HEK293 (cell line): ENCODE measurements at regions not wholly inside any gene's neighbourhood (a gene's known extent, or its start where the extent isn't known, plus 50 kb on each side); places are given as distances from the start of the nearest gene placed in this dataset.

Experiments used
- CTCF ChIA-PET: fragments of 350-600 bp; formaldehyde crosslinking; extraction: SDS; loops from one replicate; lab custom pipeline; 2021; ENCODE audit warnings: antibody characterized with exemption; lab: Yijun Ruan, JAX
- POLR2A ChIA-PET: fragments of 300-600 bp; formaldehyde crosslinking; extraction: SDS; loops from one replicate; lab custom pipeline; 2020; ENCODE audit warnings: antibody characterized with exemption, inconsistent platforms; lab: Yijun Ruan, JAX
- H3K27ac ChIP-seq: fragments of 200-500 bp; sonication (Bioruptor generic); 2 replicates; pipeline ENCODE4 v1.5.1; 2014; ENCODE audit warnings: low read depth, low read length, control low read depth, inconsistent platforms; ENCODE audit errors: extremely low read depth
- H3K36me3 ChIP-seq, 2 experiments: fragments of 200-500 bp in 1 of 2; sonication (Bioruptor generic) in 1 of 2; 1 replicate in 1 of 2; 2 replicates in 1 of 2; pipeline ENCODE4 v1.5.1; 2014 to 2017; ENCODE audit warnings: inconsistent platforms in 2 of 2, low read length in 2 of 2; ENCODE audit not compliant: control insufficient read depth in 2 of 2, insufficient read depth in 1 of 2
- H3K4me1 ChIP-seq: fragments of 200-500 bp; sonication (Bioruptor generic); 2 replicates; pipeline ENCODE4 v1.5.1; 2014; ENCODE audit warnings: mild to moderate bottlenecking, low read length, inconsistent platforms; ENCODE audit not compliant: control insufficient read depth, insufficient read depth
- H3K4me3 ChIP-seq: 2 replicates; pipeline ENCODE4 v1.5.1; 2011; ENCODE audit warnings: low read depth, mild to moderate bottlenecking, control low read depth, low read length, moderate library complexity
- H3K9me3 ChIP-seq: fragments of 200-500 bp; sonication (Bioruptor generic); 2 replicates; pipeline ENCODE4 v1.5.1; 2014; ENCODE audit warnings: low read depth, low read length, inconsistent platforms; ENCODE audit not compliant: control insufficient read depth, insufficient read depth
- EGR2 ChIP-seq: fragments of 450-650 bp; formaldehyde crosslinking; IDR thresholded peaks from 2 replicates; pipeline ENCODE4 v1.5.1; 2016; ENCODE audit warnings: low read depth, missing biosample characterization, missing genetic modification characterization
- INSM2 ChIP-seq: fragments of 450-650 bp; formaldehyde crosslinking; IDR thresholded peaks from 2 replicates; pipeline ENCODE4 v1.5.1; 2016; ENCODE audit warnings: missing biosample characterization, missing genetic modification characterization
- YY1 ChIP-seq: fragments of 450-650 bp; formaldehyde crosslinking; IDR thresholded peaks from 2 replicates; pipeline ENCODE4 v1.5.1; 2018; ENCODE audit warnings: missing biosample characterization, missing genetic modification characterization
- ZBTB21 ChIP-seq: fragments of 450-650 bp; formaldehyde crosslinking; IDR thresholded peaks from 2 replicates; pipeline ENCODE4 v1.5.1; 2017; ENCODE audit warnings: missing biosample characterization, missing genetic modification characterization
- ZFHX2 ChIP-seq: fragments of 450-650 bp; formaldehyde crosslinking; conservative IDR thresholded peaks from 2 replicates; pipeline ENCODE4 v1.5.1; 2016; ENCODE audit warnings: missing biosample characterization, missing genetic modification characterization
- ZFP3 ChIP-seq: fragments of 450-650 bp; formaldehyde crosslinking; IDR thresholded peaks from 2 replicates; pipeline ENCODE4 v1.5.1; 2016; ENCODE audit warnings: low read depth, missing biosample characterization, missing genetic modification characterization
- ZIC2 ChIP-seq: fragments of 450-650 bp; formaldehyde crosslinking; IDR thresholded peaks from 2 replicates; pipeline ENCODE4 v1.5.1; 2016; ENCODE audit warnings: missing biosample characterization, missing genetic modification characterization
- ZNF10 ChIP-seq: fragments of 450-650 bp; formaldehyde crosslinking; IDR thresholded peaks from 2 replicates; pipeline ENCODE4 v1.5.1; 2017; ENCODE audit warnings: missing biosample characterization, missing genetic modification characterization
- ZNF121 ChIP-seq: fragments of 450-650 bp; formaldehyde crosslinking; IDR thresholded peaks from 2 replicates; pipeline ENCODE4 v1.5.1; 2016; ENCODE audit warnings: missing biosample characterization, missing genetic modification characterization
- ZNF174 ChIP-seq: fragments of 450-650 bp; formaldehyde crosslinking; IDR thresholded peaks from 2 replicates; pipeline ENCODE4 v1.5.0; 2017; ENCODE audit warnings: missing biosample characterization, mild to moderate bottlenecking, missing genetic modification characterization
- ZNF266 ChIP-seq: fragments of 450-650 bp; formaldehyde crosslinking; IDR thresholded peaks from 2 replicates; pipeline ENCODE4 v1.5.1; 2016; ENCODE audit warnings: missing biosample characterization, missing genetic modification characterization, low read depth
- ZNF394 ChIP-seq: fragments of 450-650 bp; formaldehyde crosslinking; IDR thresholded peaks from 2 replicates; pipeline ENCODE4 v1.5.1; 2016; ENCODE audit warnings: missing biosample characterization, missing genetic modification characterization, mild to moderate bottlenecking, moderate library complexity, borderline replicate concordance
- ZNF398 ChIP-seq: fragments of 450-650 bp; formaldehyde crosslinking; IDR thresholded peaks from 2 replicates; pipeline ENCODE4 v1.5.1; 2017; ENCODE audit warnings: missing biosample characterization, missing genetic modification characterization
- ZNF48 ChIP-seq: fragments of 450-650 bp; formaldehyde crosslinking; IDR thresholded peaks from 2 replicates; pipeline ENCODE4 v1.5.1; 2016; ENCODE audit warnings: missing biosample characterization, missing genetic modification characterization
- ZNF514 ChIP-seq: fragments of 450-650 bp; formaldehyde crosslinking; IDR thresholded peaks from 2 replicates; pipeline ENCODE4 v1.5.1; 2016; ENCODE audit warnings: missing biosample characterization, missing genetic modification characterization
- ZNF629 ChIP-seq: fragments of 450-650 bp; formaldehyde crosslinking; IDR thresholded peaks from 2 replicates; pipeline ENCODE4 v1.5.1; 2017; ENCODE audit warnings: missing biosample characterization, missing genetic modification characterization
- ZNF791 ChIP-seq: fragments of 450-650 bp; formaldehyde crosslinking; IDR thresholded peaks from 2 replicates; pipeline ENCODE4 v1.5.1; 2016; ENCODE audit warnings: missing biosample characterization, missing genetic modification characterization
- ZNF792 ChIP-seq: fragments of 450-650 bp; formaldehyde crosslinking; IDR thresholded peaks from 2 replicates; pipeline ENCODE4 v1.5.1; 2016; ENCODE audit warnings: missing biosample characterization, missing genetic modification characterization
- ZSCAN23 ChIP-seq: fragments of 450-650 bp; formaldehyde crosslinking; IDR thresholded peaks from 2 replicates; pipeline ENCODE4 v1.5.1; 2016; ENCODE audit warnings: missing biosample characterization, missing genetic modification characterization
- TF ChIP-seq, protein P1 (sequence below): fragments of 450-650 bp; formaldehyde crosslinking; IDR thresholded peaks from 2 replicates; pipeline ENCODE4; 2016; ENCODE audit warnings: missing biosample characterization, missing genetic modification characterization
- TF ChIP-seq, protein P2 (sequence below): fragments of 450-650 bp; formaldehyde crosslinking; IDR thresholded peaks from 2 replicates; pipeline ENCODE4 v1.5.1; 2016; ENCODE audit warnings: missing biosample characterization, missing genetic modification characterization
- TF ChIP-seq, protein P3 (sequence below): fragments of 450-650 bp; formaldehyde crosslinking; IDR thresholded peaks from 2 replicates; pipeline ENCODE4 v1.5.1; 2017; ENCODE audit warnings: missing biosample characterization, missing genetic modification characterization
- TF ChIP-seq, protein P4 (sequence below): fragments of 450-650 bp; formaldehyde crosslinking; IDR thresholded peaks from 2 replicates; pipeline ENCODE4 v1.5.1; 2016; ENCODE audit warnings: missing biosample characterization, missing genetic modification characterization

DNA sequence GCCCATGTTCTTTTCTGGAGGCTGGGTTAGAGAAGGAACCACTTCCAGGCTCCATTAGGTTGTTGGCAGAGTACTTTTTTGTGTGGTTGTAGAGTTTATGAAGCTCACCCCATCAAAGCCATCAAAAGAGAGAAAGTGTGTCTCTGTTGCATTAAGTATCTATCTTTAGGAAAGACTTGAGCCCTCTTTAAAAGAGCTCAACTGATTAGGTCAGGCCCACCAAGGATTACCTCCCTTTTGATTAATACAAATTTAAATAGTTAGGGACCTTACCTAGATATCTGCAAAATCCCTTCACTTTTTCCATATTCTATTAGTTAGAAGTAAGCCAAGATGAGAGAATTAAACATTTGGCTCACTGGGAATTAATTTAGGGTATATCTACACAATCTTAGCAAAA is 460.4 kb downstream of the PPARGC1A start:
- H3K9me3 ChIP-seq: no peaks in the 10 kb centered on the region
- no peak overlapping the region for H3K4me3 ChIP-seq
- ChIA-PET CTCF (no interaction called here), POLR2A (no interaction called here)
- TF ChIP-seq ZNF121 (tag by site-specific recombination): no peak
- TF ChIP-seq, protein P1, sequence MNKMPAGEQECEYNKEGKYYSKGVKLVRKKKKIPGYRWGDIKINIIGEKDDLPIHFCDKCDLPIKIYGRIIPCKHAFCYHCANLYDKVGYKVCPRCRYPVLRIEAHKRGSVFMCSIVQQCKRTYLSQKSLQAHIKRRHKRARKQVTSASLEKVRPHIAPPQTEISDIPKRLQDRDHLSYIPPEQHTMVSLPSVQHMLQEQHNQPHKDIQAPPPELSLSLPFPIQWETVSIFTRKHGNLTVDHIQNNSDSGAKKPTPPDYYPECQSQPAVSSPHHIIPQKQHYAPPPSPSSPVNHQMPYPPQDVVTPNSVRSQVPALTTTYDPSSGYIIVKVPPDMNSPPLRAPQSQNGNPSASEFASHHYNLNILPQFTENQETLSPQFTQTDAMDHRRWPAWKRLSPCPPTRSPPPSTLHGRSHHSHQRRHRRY: no peak
- no peak for TF ChIP-seq ZNF791 (tag by site-specific recombination)
- TF ChIP-seq ZNF629 (tag by site-specific recombination): no peak
- TF ChIP-seq, protein P2, sequence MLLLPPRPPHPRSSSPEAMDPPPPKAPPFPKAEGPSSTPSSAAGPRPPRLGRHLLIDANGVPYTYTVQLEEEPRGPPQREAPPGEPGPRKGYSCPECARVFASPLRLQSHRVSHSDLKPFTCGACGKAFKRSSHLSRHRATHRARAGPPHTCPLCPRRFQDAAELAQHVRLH (tag by site-specific recombination): no peak
- TF ChIP-seq ZNF514 (tag by site-specific recombination): no peak
- peak; percentile 83 for TF ChIP-seq ZNF10 (tag by site-specific recombination)
- TF ChIP-seq INSM2 (tag by site-specific recombination): no peak
- no peak for TF ChIP-seq EGR2 (tag by site-specific recombination)
- TF ChIP-seq, all 188 proteins: peak for 1
- H3K27ac ChIP-seq: no peak overlapping the region
- H3K36me3 ChIP-seq: no peaks in the 10 kb centered on the region
- H3K4me1 ChIP-seq: no peaks in the 10 kb centered on the region

DNA sequence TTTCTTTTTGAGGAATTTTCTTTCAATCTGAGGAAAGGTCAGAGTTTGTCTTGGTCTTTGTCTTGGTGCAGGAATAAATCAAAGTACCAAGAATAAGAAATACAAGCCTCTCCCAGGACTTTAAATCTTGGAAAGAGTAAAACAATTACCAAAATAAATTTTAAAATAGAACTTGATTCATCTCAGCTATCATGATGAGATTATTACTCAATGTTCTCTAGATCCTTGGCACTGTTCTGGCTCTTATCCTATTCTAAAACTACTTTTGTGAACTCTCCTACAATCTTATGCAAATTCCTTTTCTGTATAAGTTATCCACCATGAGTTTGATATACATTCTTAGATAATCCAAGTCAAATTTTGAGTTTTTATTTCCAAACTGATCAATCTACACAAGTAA is 464.3 kb downstream of the PPARGC1A start:
- Histone ChIP-seq H3K4me3 (no peak overlapping the region), H3K9me3 (no peaks in the 10 kb centered on the region), H3K27ac (no peak overlapping the region), H3K4me1 (no peaks in the 10 kb centered on the region), H3K36me3 (no peaks in the 10 kb centered on the region)
- ChIA-PET POLR2A (no interaction called here), CTCF (no interaction called here)
- no peak for TF ChIP-seq ZNF792
- TF ChIP-seq ZIC2 (tag by site-specific recombination): no peak
- TF ChIP-seq ZBTB21: no peak
- no peak for TF ChIP-seq ZNF398
- no peak for TF ChIP-seq ZFP3 (tag by site-specific recombination)
- no peak for TF ChIP-seq ZNF174 (tag by site-specific recombination)
- TF ChIP-seq, protein P3, sequence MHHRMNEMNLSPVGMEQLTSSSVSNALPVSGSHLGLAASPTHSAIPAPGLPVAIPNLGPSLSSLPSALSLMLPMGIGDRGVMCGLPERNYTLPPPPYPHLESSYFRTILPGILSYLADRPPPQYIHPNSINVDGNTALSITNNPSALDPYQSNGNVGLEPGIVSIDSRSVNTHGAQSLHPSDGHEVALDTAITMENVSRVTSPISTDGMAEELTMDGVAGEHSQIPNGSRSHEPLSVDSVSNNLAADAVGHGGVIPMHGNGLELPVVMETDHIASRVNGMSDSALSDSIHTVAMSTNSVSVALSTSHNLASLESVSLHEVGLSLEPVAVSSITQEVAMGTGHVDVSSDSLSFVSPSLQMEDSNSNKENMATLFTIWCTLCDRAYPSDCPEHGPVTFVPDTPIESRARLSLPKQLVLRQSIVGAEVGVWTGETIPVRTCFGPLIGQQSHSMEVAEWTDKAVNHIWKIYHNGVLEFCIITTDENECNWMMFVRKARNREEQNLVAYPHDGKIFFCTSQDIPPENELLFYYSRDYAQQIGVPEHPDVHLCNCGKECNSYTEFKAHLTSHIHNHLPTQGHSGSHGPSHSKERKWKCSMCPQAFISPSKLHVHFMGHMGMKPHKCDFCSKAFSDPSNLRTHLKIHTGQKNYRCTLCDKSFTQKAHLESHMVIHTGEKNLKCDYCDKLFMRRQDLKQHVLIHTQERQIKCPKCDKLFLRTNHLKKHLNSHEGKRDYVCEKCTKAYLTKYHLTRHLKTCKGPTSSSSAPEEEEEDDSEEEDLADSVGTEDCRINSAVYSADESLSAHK (tag by site-specific recombination): no peak
- no peak for TF ChIP-seq ZNF48
- TF ChIP-seq YY1 (tag by site-specific recombination): no peak
- no peak for TF ChIP-seq ZNF266 (tag by site-specific recombination)
- no peak for TF ChIP-seq ZSCAN23 (tag by site-specific recombination)
- TF ChIP-seq ZFHX2 (tag by site-specific recombination): no peak
- TF ChIP-seq ZNF394 (tag by site-specific recombination): no peak
- TF ChIP-seq, protein P4, sequence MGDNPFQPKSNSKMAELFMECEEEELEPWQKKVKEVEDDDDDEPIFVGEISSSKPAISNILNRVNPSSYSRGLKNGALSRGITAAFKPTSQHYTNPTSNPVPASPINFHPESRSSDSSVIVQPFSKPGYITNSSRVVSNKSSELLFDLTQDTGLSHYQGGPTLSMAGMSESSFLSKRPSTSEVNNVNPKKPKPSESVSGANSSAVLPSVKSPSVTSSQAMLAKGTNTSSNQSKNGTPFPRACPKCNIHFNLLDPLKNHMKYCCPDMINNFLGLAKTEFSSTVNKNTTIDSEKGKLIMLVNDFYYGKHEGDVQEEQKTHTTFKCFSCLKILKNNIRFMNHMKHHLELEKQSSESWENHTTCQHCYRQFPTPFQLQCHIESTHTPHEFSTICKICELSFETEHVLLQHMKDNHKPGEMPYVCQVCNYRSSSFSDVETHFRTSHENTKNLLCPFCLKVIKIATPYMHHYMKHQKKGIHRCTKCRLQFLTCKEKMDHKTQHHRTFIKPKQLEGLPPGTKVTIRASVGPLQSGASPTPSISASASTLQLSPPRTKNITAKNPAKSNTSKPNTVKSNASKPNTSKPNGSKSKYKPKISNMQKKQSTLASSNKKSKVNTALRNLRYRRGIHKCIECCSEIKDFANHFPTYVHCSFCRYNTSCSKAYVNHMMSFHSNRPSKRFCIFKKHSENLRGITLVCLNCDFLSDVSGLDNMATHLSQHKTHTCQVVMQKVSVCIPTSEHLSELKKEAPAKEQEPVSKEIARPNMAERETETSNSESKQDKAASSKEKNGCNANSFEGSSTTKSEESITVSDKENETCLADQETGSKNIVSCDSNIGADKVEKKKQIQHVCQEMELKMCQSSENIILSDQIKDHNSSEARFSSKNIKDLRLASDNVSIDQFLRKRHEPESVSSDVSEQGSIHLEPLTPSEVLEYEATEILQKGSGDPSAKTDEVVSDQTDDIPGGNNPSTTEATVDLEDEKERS: no peak
